ENCODE measurements at regions not wholly inside any gene's neighbourhood (a gene's known extent, or its start where the extent isn't known, plus 50 kb on each side); places are given as distances from the start of the nearest gene placed in this dataset.

DNA sequence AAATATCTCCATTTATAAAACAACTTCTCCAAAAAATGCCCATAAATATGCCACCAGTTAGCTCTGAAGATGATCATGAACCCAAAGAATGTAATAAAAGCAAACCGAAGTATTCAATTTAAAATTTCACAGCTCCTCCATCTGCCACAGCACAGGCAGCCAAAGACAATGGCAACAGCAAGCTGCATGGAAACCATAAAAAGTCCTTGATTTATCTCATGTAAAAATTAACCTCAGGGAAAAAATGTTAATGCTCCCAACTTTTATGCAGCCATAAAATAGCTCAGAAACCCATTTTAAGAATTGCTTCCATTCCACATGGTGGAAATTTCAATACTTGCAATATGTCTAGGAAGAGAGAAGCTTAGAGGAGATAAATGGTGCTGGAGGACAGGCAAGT, 132.3 kb upstream of the ARHGEF9 start:
- TF ChIP-seq, protein P1, sequence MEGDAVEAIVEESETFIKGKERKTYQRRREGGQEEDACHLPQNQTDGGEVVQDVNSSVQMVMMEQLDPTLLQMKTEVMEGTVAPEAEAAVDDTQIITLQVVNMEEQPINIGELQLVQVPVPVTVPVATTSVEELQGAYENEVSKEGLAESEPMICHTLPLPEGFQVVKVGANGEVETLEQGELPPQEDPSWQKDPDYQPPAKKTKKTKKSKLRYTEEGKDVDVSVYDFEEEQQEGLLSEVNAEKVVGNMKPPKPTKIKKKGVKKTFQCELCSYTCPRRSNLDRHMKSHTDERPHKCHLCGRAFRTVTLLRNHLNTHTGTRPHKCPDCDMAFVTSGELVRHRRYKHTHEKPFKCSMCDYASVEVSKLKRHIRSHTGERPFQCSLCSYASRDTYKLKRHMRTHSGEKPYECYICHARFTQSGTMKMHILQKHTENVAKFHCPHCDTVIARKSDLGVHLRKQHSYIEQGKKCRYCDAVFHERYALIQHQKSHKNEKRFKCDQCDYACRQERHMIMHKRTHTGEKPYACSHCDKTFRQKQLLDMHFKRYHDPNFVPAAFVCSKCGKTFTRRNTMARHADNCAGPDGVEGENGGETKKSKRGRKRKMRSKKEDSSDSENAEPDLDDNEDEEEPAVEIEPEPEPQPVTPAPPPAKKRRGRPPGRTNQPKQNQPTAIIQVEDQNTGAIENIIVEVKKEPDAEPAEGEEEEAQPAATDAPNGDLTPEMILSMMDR (conservative IDR thresholded peaks at IDR 0.05): no peak
- no peak for TF ChIP-seq ZFX (IDR thresholded peaks at IDR 0.05)

Measured in C4-2B (cell line).